Peyer's patch (tissue), 4 donors: ENCODE measurements at regions not wholly inside any gene's neighbourhood (a gene's known extent, or its start where the extent isn't known, plus 50 kb on each side); places are given as distances from the start of the nearest gene placed in this dataset.

ENCODE experiments used
- POLR2A ChIP-seq, 2 donors: fragments of 450-650 bp; IDR thresholded peaks; one replicate each; pipeline ENCODE4 v1.5.1; 2017; ENCODE audit warnings: antibody characterized with exemption in 2 of 2, mild to moderate bottlenecking in 2 of 2, moderate library complexity in 2 of 2
- TF ChIP-seq, protein P1 (sequence below), 6 experiments: fragments of 450-650 bp in 4 of 6; fragments of 200-600 bp in 2 of 6; sonication (generic) in 1 of 6; IDR thresholded peaks; one replicate each; pipeline ENCODE4 v1.5.1; 2017 to 2019; ENCODE audit warnings: antibody characterized with exemption in 6 of 6, mild to moderate bottlenecking in 3 of 6, moderate library complexity in 1 of 6

- TF ChIP-seq, protein P1, sequence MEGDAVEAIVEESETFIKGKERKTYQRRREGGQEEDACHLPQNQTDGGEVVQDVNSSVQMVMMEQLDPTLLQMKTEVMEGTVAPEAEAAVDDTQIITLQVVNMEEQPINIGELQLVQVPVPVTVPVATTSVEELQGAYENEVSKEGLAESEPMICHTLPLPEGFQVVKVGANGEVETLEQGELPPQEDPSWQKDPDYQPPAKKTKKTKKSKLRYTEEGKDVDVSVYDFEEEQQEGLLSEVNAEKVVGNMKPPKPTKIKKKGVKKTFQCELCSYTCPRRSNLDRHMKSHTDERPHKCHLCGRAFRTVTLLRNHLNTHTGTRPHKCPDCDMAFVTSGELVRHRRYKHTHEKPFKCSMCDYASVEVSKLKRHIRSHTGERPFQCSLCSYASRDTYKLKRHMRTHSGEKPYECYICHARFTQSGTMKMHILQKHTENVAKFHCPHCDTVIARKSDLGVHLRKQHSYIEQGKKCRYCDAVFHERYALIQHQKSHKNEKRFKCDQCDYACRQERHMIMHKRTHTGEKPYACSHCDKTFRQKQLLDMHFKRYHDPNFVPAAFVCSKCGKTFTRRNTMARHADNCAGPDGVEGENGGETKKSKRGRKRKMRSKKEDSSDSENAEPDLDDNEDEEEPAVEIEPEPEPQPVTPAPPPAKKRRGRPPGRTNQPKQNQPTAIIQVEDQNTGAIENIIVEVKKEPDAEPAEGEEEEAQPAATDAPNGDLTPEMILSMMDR (IDR thresholded peaks at IDR 0.05), result no peak
- no peak for TF ChIP-seq POLR2A (IDR thresholded peaks at IDR 0.05)
Observed at GRCh38 chr18:45447355-45448265, 167.7 kb upstream of the SLC14A2 start.
